ENCODE measurements at regions not wholly inside any gene's neighbourhood (a gene's known extent, or its start where the extent isn't known, plus 50 kb on each side); places are given as distances from the start of the nearest gene placed in this dataset.

DNA sequence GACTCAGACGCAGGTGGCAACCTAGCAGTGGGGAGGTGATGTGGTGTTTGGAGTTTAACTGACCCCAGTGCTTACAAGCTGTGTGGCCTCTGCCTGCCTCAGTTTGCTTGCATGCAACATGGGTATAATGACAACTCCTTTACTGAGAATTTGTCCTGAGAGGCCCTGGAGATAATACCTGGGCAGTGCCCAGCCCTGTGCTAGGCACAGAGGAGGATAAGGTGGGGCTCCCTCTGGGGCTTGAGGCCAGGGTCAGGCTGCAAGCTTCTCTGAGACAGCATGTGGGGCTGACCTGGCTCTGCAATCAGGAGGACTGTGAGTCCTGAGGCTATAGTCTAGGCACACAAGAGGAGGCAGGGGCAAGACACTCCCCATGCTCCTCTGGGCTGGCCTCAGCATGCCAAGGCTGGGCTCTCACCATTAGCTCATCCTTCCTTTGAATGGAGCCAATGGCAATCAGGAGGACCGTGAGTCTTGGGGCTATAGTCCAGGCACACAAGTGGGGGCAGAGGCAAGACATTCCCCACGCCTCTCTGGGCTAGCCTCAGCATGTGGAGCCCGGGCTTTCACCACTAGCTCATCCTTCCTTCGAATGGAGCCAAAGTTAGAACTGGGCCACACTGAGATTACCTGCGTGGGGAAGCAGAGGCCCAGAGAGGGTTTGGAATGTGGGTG is 147.9 kb downstream of the RPS24 start:
- DNase-seq: no peak
- no peak for ATAC-seq
- intact Hi-C loops (cut with DNase I, micrococcal nuclease): no loop called here

DNA sequence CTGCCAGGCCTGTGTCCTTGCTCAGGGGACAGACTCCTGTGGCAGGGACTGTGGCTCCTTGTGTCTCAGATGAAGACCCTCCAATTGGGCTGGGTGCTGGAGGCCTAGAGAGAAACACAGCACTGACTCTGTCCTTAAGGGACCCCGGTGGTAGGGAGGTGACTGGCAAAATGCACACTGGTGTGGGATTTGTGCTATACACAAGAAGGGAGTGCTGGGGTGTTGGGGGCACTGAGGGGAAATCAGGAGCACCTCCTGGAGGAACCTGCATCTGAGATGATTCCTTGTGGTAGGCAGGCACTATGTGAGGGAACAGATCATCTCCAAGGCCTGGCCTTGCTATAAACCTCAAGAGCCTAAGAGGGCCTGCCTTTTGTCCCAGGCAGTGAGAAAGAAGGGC is 149.2 kb downstream of the RPS24 start:
- DNase-seq (no peak), ATAC-seq (no peak)
- intact Hi-C loops (cut with DNase I, micrococcal nuclease): no loop called here

DNA sequence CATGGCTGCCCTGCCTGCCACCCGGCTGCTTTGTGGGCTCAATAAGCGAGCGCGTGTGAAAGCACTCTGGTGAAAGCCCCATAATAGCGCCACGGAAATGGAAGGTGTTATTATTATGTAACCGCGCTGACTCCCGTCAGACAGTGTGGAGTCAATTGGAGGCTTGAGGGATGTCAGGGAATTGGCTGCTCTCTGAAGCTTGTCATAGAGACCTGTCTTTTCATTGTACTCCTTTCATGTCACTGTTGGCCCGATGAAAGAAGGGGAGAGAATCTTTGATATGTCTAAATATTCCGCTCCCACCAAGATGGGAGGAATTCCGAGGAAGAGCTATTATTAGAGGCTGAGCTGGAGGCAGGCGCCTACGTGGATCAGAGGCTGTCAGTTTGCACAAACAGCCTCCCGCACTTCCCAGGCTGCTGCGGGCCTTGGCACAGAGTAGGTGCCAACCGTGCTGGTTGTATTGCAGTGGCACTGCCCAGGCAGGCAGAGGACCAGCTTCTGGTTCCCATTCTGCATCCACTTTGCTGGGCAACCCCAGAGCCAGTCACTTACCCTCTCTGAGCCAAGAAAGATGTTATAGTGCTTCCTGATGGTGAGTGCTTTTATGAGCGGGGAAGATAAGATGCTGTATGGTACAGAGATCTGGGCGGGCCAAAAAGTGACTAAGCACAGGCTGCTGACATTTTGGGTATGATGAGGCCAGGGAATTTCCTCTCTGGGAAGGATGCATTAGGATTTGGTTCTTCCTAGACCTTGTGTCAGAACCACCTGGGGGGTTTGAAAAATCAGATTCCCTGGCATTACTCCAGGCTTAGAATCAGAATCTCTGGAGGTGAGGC is 151.4 kb downstream of the RPS24 start:
- no peak for ATAC-seq
- no peak for DNase-seq
- intact Hi-C loops (cut with DNase I, micrococcal nuclease): no loop called here

DNA sequence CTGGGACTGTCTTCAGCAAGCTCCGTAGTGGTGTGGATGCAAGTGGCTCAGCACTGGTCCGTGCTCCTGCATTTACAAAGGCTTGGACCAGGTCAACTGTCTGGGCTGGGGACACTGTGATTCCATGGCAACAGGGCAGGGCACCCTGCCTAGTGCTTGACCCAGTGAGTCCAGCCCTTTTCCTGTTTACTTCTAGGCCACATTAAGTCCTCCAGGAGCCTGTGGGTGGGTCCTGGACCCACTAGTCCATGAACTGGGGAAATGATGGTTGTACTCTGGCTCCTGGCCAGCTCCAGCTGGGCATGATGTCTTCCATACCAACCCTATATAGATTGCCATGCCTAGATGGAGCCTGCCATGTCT is 152.0 kb downstream of the RPS24 start:
- no peak for DNase-seq
- intact Hi-C loops (cut with DNase I, micrococcal nuclease): no loop called here
- no peak for ATAC-seq

- DNase-seq (no peak), ATAC-seq (no peak)
- intact Hi-C loops (cut with DNase I, micrococcal nuclease): no loop called here
These were observed 152.9 kb downstream of the RPS24 start for GRCh38 chr10:78186572-78186971.

- DNase-seq: no peak
- intact Hi-C loops (cut with DNase I, micrococcal nuclease): no loop called here
- no peak for ATAC-seq
These were observed 153.7 kb downstream of the RPS24 start for GRCh38 chr10:78187371-78187770.

DNA sequence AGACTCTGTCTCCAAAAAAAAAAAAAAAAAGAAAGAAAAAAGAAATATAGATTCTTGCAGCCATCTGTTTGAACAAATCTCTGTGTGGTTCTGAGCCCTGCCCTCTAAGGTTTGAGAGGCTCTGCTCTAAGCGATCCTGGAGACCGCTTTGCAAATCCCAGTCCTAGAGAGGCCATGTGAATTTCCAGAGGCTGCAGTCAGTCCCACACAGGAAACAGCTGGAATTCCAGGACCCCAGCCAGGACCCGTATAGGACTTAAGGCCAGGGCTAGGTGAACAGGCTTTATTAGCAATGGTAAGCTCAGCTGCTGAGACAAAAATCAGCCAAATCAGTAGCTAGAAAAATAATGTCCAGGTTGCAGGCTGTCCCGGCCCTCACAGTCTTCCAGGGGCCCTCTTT is 154.8 kb downstream of the RPS24 start:
- intact Hi-C loops (cut with DNase I, micrococcal nuclease): no loop called here
- DNase-seq (no peak), ATAC-seq (no peak)

DNA sequence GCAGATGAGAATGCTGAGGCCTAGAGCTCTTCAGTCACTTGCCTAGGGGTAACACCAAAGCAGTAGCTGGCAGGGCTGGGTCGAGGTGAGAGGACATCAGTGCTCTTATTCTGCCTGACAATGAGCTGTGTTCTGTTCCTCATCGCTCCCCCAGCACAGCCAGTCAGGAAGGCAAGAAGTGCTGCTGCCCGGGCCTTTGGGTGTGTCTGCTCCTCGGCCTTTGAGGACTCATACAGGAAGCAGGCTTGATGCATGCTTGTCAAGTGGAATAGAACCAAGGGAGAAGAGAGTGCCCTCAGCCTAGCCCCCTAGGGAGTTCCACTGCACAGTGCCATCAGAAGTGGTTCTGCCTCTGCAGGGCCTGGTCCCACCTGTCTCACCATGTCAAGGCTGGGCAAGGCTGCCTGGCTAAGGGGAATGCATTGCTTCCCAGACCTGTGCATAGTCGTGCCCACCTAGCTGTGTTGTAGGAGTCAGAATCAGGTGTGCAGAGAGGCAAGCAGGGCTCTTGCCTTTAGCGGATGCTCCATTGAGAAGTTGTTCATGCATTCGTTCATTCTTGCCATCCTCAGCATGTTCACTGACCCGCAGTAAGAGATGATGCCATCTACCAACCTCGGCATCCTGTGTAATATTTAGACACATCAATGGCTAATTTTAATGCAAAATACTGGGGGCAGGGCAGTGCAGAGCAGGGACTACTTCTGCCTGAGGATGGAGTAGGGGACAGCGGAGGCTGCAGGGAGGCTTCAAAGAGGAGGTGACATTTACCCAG is 156.6 kb downstream of the RPS24 start:
- DNase-seq: no peak
- no peak for ATAC-seq
- intact Hi-C loops (cut with DNase I, micrococcal nuclease): no loop called here

GRCh38 chr10:78191301-78191700 is 157.6 kb downstream of the RPS24 start:
- intact Hi-C loops (cut with DNase I, micrococcal nuclease): no loop called here
- DNase-seq: no peak
- ATAC-seq: no peak

GRCh38 chr10:78193189-78193588 is 159.5 kb downstream of the RPS24 start:
- ATAC-seq (no peak), DNase-seq (no peak)
- intact Hi-C loops (cut with DNase I, micrococcal nuclease): no loop called here

GRCh38 chr10:78194050-78194449 is 160.4 kb downstream of the RPS24 start:
- intact Hi-C loops (cut with DNase I, micrococcal nuclease): no loop called here
- no peak for DNase-seq
- no peak for ATAC-seq

DNA sequence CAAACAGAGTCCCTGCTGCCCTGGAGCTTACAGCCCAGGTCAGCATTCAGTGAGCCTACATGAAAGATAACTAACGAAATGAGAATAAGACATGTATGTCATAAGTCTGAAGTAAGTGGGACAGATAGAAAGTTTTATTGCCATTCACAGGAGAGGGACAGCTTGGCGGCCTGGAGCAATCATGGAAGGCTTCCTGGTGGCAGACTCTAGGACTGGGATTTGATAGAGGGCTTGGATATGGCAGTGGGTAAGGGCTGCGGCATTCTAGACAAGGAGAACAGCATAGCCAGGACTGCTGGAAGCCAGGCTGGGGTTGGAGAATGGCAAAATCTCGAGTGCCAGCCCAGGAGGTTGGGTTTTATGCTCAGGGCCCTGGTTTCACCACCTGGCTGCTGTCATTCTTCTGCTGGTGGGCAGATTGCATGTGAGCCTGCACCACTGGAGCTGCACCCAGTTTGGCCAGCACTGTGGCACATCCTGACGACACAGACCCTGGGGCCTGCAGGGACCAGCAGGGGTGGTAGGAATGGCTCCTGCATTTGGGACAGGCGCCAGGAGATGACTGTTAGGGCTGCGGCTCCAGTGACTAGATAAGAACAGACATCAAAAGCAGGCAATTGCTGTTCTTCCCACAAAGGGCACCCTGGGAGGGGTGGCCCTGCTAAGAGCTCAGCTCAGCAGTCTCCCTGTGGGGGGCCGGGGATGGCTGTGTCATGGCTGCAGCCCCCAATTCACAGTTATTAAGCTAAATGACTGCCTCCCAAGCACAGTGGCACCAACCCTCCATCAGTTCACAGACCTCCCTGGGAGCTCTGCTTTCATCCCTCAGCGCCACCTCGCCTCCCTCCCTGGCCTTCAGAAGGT is 161.1 kb downstream of the RPS24 start:
- intact Hi-C loops (cut with DNase I, micrococcal nuclease): no loop called here
- no peak for DNase-seq
- ATAC-seq: no peak

- ATAC-seq (no peak), DNase-seq (no peak)
- intact Hi-C loops (cut with DNase I, micrococcal nuclease): no loop called here
These were observed 162.7 kb downstream of the RPS24 start for GRCh38 chr10:78196396-78196795.

GRCh38 chr10:78196964-78197363 is 163.3 kb downstream of the RPS24 start:
- DNase-seq (no peak), ATAC-seq (no peak)
- intact Hi-C loops (cut with DNase I, micrococcal nuclease): no loop called here

DNA sequence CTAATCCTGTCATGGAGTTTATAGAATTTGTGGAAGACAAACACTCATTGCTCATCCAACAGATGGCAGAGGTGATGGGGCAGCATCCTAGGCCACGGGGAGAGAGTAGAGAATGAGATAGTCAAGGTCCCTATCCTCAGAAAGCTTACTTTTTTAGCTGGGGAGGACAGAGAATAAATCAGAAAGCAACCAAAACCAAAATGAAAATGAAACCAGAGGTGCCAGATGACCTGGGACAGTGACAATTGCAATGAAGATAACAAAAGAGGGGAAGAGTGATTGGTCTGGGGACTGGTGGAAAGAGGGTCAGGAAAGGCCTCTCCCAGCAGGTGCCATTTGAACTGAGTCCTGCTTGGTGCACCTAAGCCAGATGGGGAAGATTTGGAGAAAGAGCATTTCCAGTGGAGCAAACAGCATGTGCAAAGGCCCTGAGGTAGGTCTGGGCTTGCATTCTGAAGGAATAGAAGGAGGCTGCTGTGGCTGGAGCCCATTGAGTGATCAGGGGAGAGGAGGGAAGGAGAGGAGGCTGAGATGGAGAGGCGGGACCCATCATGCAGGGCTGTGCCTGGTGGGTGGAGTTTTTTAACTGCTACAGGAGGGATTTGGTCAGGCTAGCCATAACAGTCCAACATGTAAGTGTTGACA is 164.1 kb downstream of the RPS24 start:
- ATAC-seq: no peak
- no peak for DNase-seq
- intact Hi-C loops (cut with DNase I, micrococcal nuclease): no loop called here

DNA sequence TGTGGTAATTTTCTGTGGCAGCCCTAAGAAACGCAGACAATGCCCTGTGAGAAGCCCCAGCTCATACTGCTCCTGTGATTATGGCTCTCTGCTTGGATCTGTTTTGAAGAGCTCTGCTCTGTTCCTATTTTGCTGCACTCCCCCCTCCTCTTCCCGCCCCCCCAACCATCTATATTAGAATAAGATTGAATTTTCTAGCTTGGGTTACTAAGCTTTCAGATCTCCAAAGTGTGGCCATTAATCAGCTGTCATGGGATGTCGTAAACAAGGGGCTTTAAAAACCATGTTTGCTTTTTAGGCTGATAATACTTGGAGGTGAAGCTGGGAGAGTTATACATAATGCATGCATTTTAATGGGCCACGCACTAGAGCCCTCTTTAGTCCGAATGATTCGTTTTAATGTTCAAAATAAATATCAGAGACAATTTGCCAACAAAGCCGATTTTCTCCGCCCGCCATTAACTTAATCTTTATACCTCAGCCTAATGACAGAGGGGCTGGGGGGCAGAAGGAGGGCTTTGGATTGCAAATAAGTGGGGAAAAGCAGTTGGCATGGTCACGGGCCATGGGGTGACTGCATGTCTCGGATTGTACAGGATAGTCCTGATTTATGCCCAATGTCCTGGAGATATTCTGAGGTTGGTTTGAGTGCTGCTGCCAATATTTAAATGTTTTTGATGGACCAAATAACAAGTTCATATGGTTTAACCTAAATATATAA is 165.5 kb downstream of the RPS24 start:
- intact Hi-C loops (cut with DNase I, micrococcal nuclease): no loop called here
- DNase-seq (no peak), ATAC-seq (no peak)

- intact Hi-C loops (cut with DNase I, micrococcal nuclease): no loop called here
- DNase-seq (no peak), ATAC-seq (no peak)
These were observed 166.1 kb downstream of the RPS24 start for GRCh38 chr10:78199759-78200158.

DNA sequence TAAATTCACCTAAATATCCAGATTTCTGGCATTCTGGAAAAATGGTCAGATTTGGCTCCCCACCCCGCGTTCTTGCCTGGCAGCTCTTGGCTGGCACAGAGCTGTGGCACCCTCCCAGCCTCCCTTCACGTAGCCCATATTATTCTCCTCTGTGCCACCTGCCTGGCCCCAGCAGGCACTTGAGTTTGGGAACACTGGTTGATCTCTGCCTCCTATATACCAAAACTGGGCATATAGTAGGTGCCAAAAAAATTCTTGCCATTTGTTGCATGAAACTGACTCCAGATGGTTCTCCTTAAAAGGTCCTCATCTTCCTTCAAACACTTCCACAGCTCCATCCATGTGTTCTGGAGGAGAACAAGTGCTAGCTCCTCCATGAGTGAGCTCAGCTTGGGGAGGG is 167.0 kb downstream of the RPS24 start:
- no peak for DNase-seq
- intact Hi-C loops (cut with DNase I, micrococcal nuclease): no loop called here
- no peak for ATAC-seq
